HG02588 (cell line): ENCODE measurements at regions not wholly inside any gene's neighbourhood (a gene's known extent, or its start where the extent isn't known, plus 50 kb on each side); places are given as distances from the start of the nearest gene placed in this dataset.

Experiments used
- ATAC-seq: cut with Tn5 transposase; IDR thresholded peaks from one replicate; pipeline ENCODE4 v1.9.1; 2021; ENCODE audit warnings: mild to moderate bottlenecking, moderate library complexity; ENCODE audit not compliant: unreplicated experiment

- ATAC-seq = no peak
These were observed 177.9 kb upstream of the DPH6 start for GRCh38 chr15:35723852-35724251.

DNA sequence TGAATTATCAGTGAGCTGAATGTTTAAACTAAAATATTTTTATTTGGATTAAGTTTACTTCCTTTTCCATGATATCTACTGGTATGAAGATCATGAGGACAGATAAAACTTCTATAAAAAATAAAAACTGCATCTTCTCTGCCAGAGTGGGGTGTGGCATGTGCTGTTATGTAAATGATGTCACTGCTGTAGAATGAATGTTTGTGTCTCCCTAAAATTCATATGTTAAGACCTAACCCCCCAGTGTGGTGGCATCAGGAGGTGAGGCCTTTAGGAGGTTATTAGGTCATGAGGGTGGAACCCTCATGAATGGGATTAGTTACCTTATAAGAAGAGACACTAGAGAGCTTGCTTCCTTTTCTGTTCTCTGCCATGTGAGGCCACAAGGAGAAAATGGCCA lies 178.7 kb upstream of the DPH6 start:
- no peak for ATAC-seq

DNA sequence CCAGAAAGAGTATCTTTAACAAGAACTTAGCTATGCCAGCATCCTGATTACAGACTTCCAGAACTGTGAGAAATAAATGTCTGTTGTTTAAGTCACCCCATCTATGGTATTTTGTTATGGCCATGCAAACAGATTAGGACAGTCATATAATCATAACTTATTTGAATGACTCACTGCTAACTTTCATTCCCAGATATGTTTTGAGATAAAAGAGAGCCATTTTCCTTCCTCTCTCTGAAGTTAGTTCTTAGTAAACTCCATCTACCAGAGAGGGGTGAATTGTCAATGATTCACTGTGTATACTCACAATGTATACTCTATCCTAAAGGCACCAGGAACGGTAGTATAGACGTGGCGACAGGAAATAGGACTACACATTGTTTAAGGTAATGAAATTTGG lies 179.4 kb upstream of the DPH6 start:
- ATAC-seq = no peak

DNA sequence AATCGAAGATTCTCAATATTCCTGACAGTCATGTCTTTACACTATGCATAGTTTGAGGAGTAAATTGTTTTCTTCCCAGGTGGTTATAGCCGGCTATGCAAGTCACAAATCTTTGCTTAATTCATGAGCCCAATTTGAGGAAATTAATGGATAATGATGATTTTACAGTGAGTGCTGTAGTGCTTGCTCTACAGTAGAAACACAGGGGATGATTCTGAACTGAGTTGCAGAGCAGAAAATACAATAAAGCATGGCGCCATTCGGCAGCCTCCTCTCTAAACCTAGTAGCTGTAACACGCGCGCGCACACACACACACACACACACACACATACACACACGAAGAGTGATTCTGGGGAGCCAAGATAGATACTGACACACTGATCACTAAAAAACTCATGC lies 181.7 kb upstream of the DPH6 start:
- ATAC-seq = no peak

GRCh38 chr15:35728219-35728940 lies 182.4 kb upstream of the DPH6 start:
- no peak for ATAC-seq

DNA sequence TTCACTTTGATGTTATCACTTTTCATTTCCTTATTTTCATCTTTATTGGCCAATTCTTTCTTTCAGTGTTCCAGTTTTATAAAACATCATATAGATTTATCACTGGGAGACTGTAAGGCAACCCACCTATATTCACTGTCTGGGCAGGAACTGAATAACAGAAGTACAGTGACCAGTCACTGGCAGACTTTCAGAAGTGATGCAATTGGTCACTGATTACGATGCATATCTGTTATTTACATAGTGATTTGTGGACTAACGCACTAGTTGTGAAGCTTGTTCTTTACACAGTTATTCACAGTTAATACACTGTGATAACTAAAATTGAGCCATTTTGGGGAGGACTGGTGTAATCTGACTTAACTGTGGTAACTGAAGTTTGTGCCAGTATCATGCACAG lies 190.2 kb upstream of the DPH6 start:
- no peak for ATAC-seq

DNA sequence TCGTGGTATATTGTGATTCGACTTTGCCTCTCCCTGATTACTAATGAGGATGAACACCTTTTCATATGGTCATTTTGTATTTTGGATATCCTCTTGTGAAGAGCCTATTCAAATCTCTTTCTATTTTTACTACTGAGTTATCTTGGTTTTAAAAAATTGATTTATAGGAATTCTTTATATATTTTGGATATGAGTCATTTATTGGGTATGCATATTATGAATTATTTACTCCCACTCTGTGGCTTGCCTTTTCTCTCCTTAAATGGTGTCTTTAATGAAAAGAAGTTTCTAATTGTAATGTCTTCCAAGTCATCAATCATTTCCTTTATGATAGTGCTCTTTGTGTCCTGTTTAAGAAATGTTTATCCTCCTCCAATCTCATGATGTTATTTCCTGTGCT lies 191.5 kb upstream of the DPH6 start:
- no peak for ATAC-seq

GRCh38 chr15:35738370-35738769 lies 192.4 kb upstream of the DPH6 start:
- ATAC-seq = no peak

DNA sequence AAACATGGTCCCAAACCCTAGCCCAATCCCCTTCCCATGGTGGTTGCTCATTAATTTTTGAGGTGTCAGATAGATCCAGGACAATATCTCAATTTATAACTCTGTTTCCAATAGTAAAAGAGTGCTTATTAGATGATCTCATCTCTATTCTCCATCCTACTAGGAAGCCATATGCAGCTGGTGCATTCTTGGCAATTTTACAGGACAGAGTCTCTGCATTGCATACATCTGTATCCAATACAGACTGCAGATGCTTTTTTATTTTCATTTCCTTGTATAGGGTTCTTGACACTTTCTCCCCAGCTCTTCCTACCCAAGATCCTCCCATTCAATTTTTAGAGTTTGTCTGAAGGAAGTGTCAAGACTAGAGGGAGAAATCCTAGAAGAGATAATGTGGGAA lies 194.8 kb upstream of the DPH6 start:
- ATAC-seq = no peak

GRCh38 chr15:35741395-35741794 lies 195.4 kb upstream of the DPH6 start:
- ATAC-seq = no peak

GRCh38 chr15:35741881-35742280 lies 195.9 kb upstream of the DPH6 start:
- no peak for ATAC-seq

DNA sequence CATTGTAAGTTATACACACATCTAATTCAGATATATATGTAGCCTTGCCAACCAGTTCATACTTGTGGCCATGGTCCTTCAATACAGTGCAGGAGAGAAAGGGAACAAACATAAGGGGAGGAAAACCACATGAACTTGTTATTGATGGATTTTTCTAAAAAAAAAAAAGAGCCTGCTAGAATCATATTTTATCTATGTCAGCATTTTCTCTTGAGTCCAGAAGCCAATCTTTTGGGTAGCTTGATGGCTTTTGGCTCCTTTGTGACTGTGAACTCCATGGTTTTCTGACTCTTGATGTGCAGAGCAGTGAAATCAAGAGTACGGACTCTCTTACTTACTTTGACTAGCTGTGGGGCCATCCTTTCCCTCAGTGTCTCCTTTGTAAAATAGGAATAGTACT lies 197.4 kb upstream of the DPH6 start:
- ATAC-seq = no peak

GRCh38 chr15:35746121-35746520 lies 200.2 kb upstream of the DPH6 start:
- ATAC-seq = no peak

DNA sequence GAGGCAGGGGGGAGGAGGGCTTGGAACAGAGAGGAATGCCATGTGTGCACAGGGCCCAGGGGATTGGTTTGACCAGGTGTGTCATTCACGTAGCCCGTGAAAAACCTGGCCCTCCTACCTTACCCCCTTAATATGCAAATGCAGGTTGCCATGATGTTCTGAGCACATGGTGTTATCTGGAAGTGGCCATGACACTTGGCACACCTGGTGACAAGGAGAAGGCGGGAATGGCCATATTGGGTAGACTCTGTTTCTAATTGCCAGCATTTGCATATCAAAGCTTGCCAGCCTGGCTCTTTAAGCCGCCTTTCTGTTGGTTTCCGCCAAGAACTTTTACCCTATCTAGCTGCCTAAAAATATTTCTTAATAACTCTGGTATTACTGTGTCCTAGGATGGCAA lies 202.1 kb upstream of the DPH6 start:
- ATAC-seq = no peak

GRCh38 chr15:35750051-35750450 lies 204.1 kb upstream of the DPH6 start:
- no peak for ATAC-seq

DNA sequence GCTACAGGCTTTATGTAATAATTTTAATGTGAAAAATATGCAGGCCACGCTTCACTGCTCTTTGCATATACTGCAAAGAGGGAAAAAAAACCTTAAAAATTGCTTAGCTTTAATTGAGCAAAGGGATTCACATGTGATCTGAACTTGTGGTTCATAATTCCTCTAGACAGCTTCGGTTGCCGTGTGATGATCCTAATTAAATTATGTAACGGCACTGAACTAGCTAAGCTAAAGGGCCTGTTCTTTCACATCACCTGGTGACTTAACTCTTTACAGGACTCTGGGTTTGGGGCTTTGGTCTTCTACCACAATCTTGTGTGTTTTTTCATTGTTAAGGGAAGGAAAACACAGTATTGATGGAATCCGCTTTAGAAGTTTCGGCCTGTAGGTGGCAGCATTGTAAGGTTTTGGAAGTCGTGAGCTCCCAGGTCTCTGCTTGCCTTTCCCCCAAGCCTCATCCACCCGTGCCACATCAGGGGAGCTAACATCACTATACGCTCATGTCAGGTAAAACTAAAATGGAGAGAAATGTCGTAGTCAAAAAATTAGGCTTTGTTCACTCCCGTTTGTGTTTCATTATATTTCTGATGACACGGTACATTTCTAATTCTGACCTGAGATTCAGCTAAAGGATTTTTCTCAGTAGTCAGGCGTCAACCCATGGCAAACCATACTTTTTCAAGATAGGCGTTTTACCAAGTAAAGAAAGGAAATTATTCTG lies 205.6 kb upstream of the DPH6 start:
- no peak for ATAC-seq

GRCh38 chr15:35752134-35752466 lies 206.1 kb upstream of the DPH6 start:
- ATAC-seq = no peak

DNA sequence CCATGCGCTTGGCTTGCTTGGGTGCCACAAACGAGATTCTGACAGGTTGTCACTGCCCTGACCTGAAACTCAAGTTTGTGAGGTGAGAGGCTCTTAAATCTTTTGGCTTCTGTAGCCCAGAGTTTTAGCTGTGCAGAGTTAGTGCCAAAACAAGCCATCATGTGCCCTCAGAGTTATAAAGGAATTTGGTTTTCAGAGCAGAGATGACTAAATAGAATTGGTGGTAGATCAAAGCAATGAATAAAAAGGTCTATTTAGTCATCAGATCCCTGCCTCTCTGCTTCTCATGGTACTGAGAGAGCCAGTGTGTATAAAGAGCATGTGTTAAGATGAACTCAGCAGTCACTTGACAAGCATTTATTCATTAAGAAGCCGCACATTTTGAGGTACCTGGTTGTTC lies 207.5 kb upstream of the DPH6 start:
- no peak for ATAC-seq

DNA sequence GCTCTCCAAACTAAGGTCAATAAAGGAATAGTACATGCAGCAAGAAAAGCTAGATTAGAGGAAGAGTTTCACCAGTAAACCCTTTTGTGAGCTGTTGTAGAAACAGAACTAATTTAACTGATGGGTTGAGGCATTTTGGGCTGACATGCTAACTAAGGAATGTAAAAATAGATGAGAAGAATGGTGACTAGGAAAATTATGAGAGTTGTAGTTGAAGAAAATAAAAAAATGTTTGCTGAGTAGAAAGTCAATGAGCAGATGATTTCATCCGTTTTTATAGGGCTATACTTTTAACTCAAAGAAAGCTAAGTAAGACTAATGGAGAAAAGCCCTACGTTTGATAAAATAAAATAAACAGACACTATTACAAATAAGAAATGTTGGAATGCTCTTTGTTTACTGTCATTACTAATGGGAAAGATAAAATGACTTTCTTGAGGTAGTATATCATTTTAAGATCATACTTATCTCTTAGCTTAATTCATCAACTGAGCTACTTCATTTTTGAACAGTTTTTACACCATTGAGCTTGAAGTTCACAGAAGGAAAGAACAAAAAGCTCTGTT lies 209.4 kb upstream of the DPH6 start:
- ATAC-seq = no peak

GRCh38 chr15:35756623-35757022 lies 210.7 kb upstream of the DPH6 start:
- ATAC-seq = no peak

DNA sequence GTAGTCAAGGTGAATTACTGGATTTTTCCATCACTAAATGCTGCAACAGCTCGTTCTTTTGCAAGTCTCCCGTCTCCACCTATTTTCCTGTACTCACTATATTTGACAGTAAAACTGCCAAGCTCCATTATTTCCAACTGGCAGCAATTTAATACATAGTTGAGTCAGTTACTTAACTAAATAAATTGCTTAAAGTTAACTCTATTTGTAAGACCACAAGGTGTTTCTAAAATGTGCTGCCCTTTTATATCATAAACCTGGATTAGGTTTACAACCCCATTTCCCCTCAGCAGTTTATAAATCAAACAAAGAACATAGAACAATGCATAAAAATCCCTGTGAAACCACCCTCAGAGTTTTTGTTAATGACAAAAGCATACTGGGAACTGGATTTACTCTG lies 211.4 kb upstream of the DPH6 start:
- no peak for ATAC-seq

- ATAC-seq = no peak
These were observed 211.8 kb upstream of the DPH6 start for GRCh38 chr15:35757765-35758164.
